Spleen (tissue), 11 donors: ENCODE measurements at regions not wholly inside any gene's neighbourhood (a gene's known extent, or its start where the extent isn't known, plus 50 kb on each side); places are given as distances from the start of the nearest gene placed in this dataset.

Source experiments
- DNase-seq: peaks from one replicate; pipeline ENCODE4 v3.0.0-alpha.2; 2020
- H3K27ac ChIP-seq, 8 donors: fragments of 200-600 bp; sonication (generic) in 7 of 8; 1 replicate in 4 of 8; 2 replicates in 4 of 8; pipeline versions ENCODE4 v1.5.0 to v1.8.0; 2016 to 2021; ENCODE audit warnings: inconsistent platforms in 4 of 8, mild to moderate bottlenecking in 4 of 8, moderate library complexity in 1 of 8
- H3K27me3 ChIP-seq, 7 donors: fragments of 200-600 bp; sonication (generic) in 6 of 7; replicated peaks in 1 of 7; 1 replicate in 4 of 7; 2 replicates in 3 of 7; pipeline versions ENCODE4 v1.5.0 to v1.8.0; 2016 to 2021; ENCODE audit warnings: inconsistent platforms in 3 of 7, mild to moderate bottlenecking in 1 of 7
- H3K36me3 ChIP-seq, 6 donors: fragments of 200-600 bp; sonication (generic) in 5 of 6; 1 replicate in 4 of 6; 2 replicates in 2 of 6; pipeline versions ENCODE4 v1.5.0 to v1.8.0; 2016 to 2021; ENCODE audit warnings: inconsistent platforms in 2 of 6
- H3K4me1 ChIP-seq, 6 donors: fragments of 200-600 bp; sonication (generic) in 5 of 6; 1 replicate in 3 of 6; 2 replicates in 3 of 6; pipeline versions ENCODE4 v1.5.0 to v1.8.0; 2016 to 2021; ENCODE audit warnings: inconsistent platforms in 3 of 6
- H3K4me3 ChIP-seq, 8 donors: fragments of 200-600 bp; sonication (generic) in 7 of 8; 1 replicate in 4 of 8; 2 replicates in 4 of 8; pipeline versions ENCODE4 v1.5.0 to v1.8.0; 2016 to 2021; ENCODE audit warnings: inconsistent platforms in 4 of 8, mild to moderate bottlenecking in 4 of 8, moderate library complexity in 2 of 8
- H3K9me3 ChIP-seq, 8 donors: fragments of 200-600 bp; sonication (generic) in 7 of 8; 1 replicate in 4 of 8; 2 replicates in 4 of 8; pipeline versions ENCODE4 v1.5.0 to v1.8.0; 2016 to 2021; ENCODE audit warnings: inconsistent platforms in 4 of 8
- POLR2A ChIP-seq, 3 donors: fragments of 450-650 bp; IDR thresholded peaks; one replicate each; pipeline ENCODE4 v1.5.1; 2017; ENCODE audit warnings: antibody characterized with exemption in 3 of 3, mild to moderate bottlenecking in 1 of 3
- POLR2AphosphoS5 ChIP-seq, 3 donors: sonication (generic); formaldehyde crosslinking; IDR thresholded peaks; one replicate each; pipeline ENCODE4 v1.5.1; 2017; ENCODE audit warnings: antibody characterized with exemption in 3 of 3
- WGBS, 5 donors: extraction: QIAGEN DNeasy Blood & Tissue Kit in 3 of 5; methylation state at CpG; one replicate each; pipeline versions ENCODE4 v1.1.5 to v1.1.7; 2013 to 2018; 5-methylcytosine and 5-hydroxymethylcytosine counted together
- intact Hi-C: fragments of 100-400 bp; cut with DNase I; formaldehyde crosslinking; loops from one replicate; pipeline ENCODE4 v1.15.0; 2023; ENCODE audit warnings: low total_unique reads
- TF ChIP-seq, protein P1 (sequence below), 11 experiments: fragments of 200-600 bp in 7 of 11; fragments of 450-650 bp in 4 of 11; sonication (generic) in 4 of 11; IDR thresholded peaks in 8 of 11; conservative IDR thresholded peaks in 3 of 11; 1 replicate in 7 of 11; 2 replicates in 4 of 11; pipeline versions ENCODE4 v1.4.0 to v1.8.0; 2016 to 2021; ENCODE audit warnings: antibody characterized with exemption in 11 of 11, inconsistent platforms in 4 of 11, mild to moderate bottlenecking in 1 of 11
- donor health status: healthy with polysubstance abuse.
- donor health status: DM: no; HTN: no; CAD: no; lungs with moderate emphysema.
- donor health status: DM: no; HTN: no; CAD: no.
- donor health status: Bipolar disorder and iron deficiency.
- donor health status: healthy.
- donor health status: DM: no; HTN: no; CAD: no.
- donor health status: DM: yes; HTN: yes; CAD: no.

GRCh38 chr13:21798181-21798580 is 127.3 kb downstream of the FGF9 start:
- Histone ChIP-seq H3K4me1 (no peaks in the 10 kb centered on the region), H3K27me3 (no peaks in the 10 kb centered on the region), H3K4me3 (no peak overlapping the region), H3K9me3 (no peaks in the 10 kb centered on the region), H3K27ac (no peak overlapping the region), H3K36me3 (no peaks in the 10 kb centered on the region)
- WGBS, 5 donors, result 48 to 73% (median 61%) methylated on average over 3 of the region's 3 CpGs
- TF ChIP-seq, protein P1, sequence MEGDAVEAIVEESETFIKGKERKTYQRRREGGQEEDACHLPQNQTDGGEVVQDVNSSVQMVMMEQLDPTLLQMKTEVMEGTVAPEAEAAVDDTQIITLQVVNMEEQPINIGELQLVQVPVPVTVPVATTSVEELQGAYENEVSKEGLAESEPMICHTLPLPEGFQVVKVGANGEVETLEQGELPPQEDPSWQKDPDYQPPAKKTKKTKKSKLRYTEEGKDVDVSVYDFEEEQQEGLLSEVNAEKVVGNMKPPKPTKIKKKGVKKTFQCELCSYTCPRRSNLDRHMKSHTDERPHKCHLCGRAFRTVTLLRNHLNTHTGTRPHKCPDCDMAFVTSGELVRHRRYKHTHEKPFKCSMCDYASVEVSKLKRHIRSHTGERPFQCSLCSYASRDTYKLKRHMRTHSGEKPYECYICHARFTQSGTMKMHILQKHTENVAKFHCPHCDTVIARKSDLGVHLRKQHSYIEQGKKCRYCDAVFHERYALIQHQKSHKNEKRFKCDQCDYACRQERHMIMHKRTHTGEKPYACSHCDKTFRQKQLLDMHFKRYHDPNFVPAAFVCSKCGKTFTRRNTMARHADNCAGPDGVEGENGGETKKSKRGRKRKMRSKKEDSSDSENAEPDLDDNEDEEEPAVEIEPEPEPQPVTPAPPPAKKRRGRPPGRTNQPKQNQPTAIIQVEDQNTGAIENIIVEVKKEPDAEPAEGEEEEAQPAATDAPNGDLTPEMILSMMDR (IDR thresholded peaks at IDR 0.05 in 8 of 11, conservative IDR thresholded peaks at IDR 0.05 in 3 of 11), result no peak
- TF ChIP-seq POLR2A (IDR thresholded peaks at IDR 0.05) (no peak), POLR2AphosphoS5 (IDR thresholded peaks at IDR 0.05) (no peak)
- intact Hi-C loops, result no loop called here
- DNase-seq, result no peak

DNA sequence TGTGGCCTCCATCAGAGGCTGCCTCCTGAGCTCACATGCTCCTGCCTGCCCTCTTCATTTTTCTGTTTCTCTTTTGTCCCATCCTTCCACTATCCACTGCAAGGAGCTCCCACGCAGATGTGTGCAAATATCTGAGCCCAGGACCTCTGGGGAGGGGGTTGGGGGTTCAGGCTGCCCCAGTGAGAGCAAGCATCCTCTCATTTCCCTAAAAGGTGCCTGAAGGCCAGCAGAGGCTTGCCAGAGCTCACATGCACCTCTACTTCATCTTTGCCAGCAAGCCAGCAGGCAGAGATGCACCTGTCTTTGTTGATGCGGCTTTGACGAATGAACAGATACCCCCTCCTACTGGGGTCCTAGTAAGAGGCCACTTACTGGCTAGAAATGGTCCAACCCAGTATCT is 128.8 kb downstream of the FGF9 start:
- no peak for DNase-seq
- 60 to 83% (median 76%) methylated on average over 2 to 3 of the region's 3 CpGs for WGBS, 5 donors
- intact Hi-C loops, result no loop called here
- Histone ChIP-seq H3K4me1 (no peaks in the 10 kb centered on the region), H3K9me3 (no peaks in the 10 kb centered on the region), H3K4me3 (no peak overlapping the region), H3K27me3 (no peaks in the 10 kb centered on the region), H3K36me3 (no peaks in the 10 kb centered on the region), H3K27ac (no peak overlapping the region)
- TF ChIP-seq POLR2A (IDR thresholded peaks at IDR 0.05) (no peak), POLR2AphosphoS5 (IDR thresholded peaks at IDR 0.05) (no peak)
- TF ChIP-seq, protein P1 (IDR thresholded peaks at IDR 0.05 in 8 of 11, conservative IDR thresholded peaks at IDR 0.05 in 3 of 11), result no peak

GRCh38 chr13:21800837-21801616 is 130.2 kb downstream of the FGF9 start:
- WGBS, 5 donors, result 70 to 81% (median 78%) methylated on average over 7 of the region's 7 CpGs
- Histone ChIP-seq H3K4me1 (no peaks in the 10 kb centered on the region), H3K9me3 (no peaks in the 10 kb centered on the region), H3K27me3 (no peaks in the 10 kb centered on the region), H3K4me3 (no peak overlapping the region), H3K27ac (no peak overlapping the region), H3K36me3 (no peaks in the 10 kb centered on the region)
- intact Hi-C loops, result no loop called here
- TF ChIP-seq POLR2A (IDR thresholded peaks at IDR 0.05) (no peak), POLR2AphosphoS5 (IDR thresholded peaks at IDR 0.05) (no peak)
- TF ChIP-seq, protein P1 (IDR thresholded peaks at IDR 0.05 in 8 of 11, conservative IDR thresholded peaks at IDR 0.05 in 3 of 11), result no peak
- no peak for DNase-seq

DNA sequence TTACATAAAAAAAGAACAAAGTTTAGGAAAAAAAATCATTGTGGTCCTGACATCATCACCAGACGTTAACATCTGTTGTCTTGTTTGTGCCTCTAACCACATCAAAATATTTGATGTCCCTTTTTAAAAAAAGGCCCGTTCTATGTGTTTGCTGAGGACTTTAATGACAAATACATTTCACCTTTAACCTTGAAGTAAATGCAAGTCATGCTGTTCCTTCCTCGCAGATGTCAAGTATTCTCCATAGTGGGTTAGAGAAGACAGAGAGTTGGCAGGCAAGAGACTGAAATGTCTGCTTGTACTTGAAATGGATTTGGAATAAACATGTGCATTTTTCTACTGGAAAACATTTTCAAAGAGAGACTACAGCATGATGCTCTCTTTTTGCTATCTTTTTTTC is 134.9 kb downstream of the FGF9 start:
- no peak for TF ChIP-seq POLR2AphosphoS5 (IDR thresholded peaks at IDR 0.05)
- no peak for TF ChIP-seq POLR2A (IDR thresholded peaks at IDR 0.05)
- TF ChIP-seq, protein P1 (IDR thresholded peaks at IDR 0.05 in 8 of 11, conservative IDR thresholded peaks at IDR 0.05 in 3 of 11), result no peak
- 45 to 74% (median 68%) methylated on average over 3 of the region's 3 CpGs for WGBS, 5 donors

More for the DNA sequence above, 134.9 kb downstream of the FGF9 start:
- intact Hi-C loops, result no loop called here
- H3K4me3 ChIP-seq, result no peak overlapping the region
- no peaks in the 10 kb centered on the region for H3K4me1 ChIP-seq
- DNase-seq, result no peak
- peak overlapping the region in 1 of 8 donors; percentile 16 for H3K27ac ChIP-seq
- H3K36me3 ChIP-seq, result no peaks in the 10 kb centered on the region
- H3K27me3 ChIP-seq, result no peaks in the 10 kb centered on the region
- peaks cover 0 to 8% (median 0%) of the 10 kb centered on the region in 8 donors for H3K9me3 ChIP-seq
